ENCODE measurements at regions not wholly inside any gene's neighbourhood (a gene's known extent, or its start where the extent isn't known, plus 50 kb on each side); places are given as distances from the start of the nearest gene placed in this dataset.

GRCh38 chr2:186319105-186319504 lies 167.0 kb upstream of the ZC3H15 start:
- Histone ChIP-seq H3K27ac (no peak overlapping the region), H3K4me3 (no peak overlapping the region), H3K27me3 (no peaks in the 10 kb centered on the region), H3K36me3 (no peaks in the 10 kb centered on the region), H3K9me3 (peaks cover 0 to 42% (median 21%) of the 10 kb centered on the region in 4 donors), H3K4me1 (no peaks in the 10 kb centered on the region)
- TF ChIP-seq, protein P1, sequence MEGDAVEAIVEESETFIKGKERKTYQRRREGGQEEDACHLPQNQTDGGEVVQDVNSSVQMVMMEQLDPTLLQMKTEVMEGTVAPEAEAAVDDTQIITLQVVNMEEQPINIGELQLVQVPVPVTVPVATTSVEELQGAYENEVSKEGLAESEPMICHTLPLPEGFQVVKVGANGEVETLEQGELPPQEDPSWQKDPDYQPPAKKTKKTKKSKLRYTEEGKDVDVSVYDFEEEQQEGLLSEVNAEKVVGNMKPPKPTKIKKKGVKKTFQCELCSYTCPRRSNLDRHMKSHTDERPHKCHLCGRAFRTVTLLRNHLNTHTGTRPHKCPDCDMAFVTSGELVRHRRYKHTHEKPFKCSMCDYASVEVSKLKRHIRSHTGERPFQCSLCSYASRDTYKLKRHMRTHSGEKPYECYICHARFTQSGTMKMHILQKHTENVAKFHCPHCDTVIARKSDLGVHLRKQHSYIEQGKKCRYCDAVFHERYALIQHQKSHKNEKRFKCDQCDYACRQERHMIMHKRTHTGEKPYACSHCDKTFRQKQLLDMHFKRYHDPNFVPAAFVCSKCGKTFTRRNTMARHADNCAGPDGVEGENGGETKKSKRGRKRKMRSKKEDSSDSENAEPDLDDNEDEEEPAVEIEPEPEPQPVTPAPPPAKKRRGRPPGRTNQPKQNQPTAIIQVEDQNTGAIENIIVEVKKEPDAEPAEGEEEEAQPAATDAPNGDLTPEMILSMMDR (IDR thresholded peaks at IDR 0.05), result no peak
- no peak for TF ChIP-seq POLR2A (IDR thresholded peaks at IDR 0.05)
- TF ChIP-seq EP300 (IDR thresholded peaks at IDR 0.05), result no peak
- TF ChIP-seq POLR2AphosphoS5 (IDR thresholded peaks at IDR 0.05), result no peak
- intact Hi-C loops (cut with DNase I; ENCODE audit: low total_unique reads), result no loop called here
- no peak for DNase-seq
- WGBS, 5 donors, result 88 to 100% (median 96%) methylated on average over 2 of the region's 2 CpGs

GRCh38 chr2:186325827-186326535 lies 160.1 kb upstream of the ZC3H15 start:
- no peak for DNase-seq
- H3K27ac ChIP-seq, result no peak overlapping the region
- H3K27me3 ChIP-seq, result no peaks in the 10 kb centered on the region
- H3K4me3 ChIP-seq, result no peak overlapping the region
- peaks cover 0 to 26% (median 8%) of the 10 kb centered on the region in 4 donors for H3K9me3 ChIP-seq
- intact Hi-C loops (cut with DNase I; ENCODE audit: low total_unique reads), result no loop called here
- TF ChIP-seq POLR2AphosphoS5 (IDR thresholded peaks at IDR 0.05), result no peak
- TF ChIP-seq POLR2A (IDR thresholded peaks at IDR 0.05), result no peak
- no peak for TF ChIP-seq EP300 (IDR thresholded peaks at IDR 0.05)
- TF ChIP-seq, protein P1 (IDR thresholded peaks at IDR 0.05), result no peak
- 78 to 90% (median 85%) methylated on average over 2 of the region's 2 CpGs for WGBS, 5 donors
- H3K36me3 ChIP-seq, result no peaks in the 10 kb centered on the region
- H3K4me1 ChIP-seq, result no peaks in the 10 kb centered on the region

- H3K4me3 ChIP-seq, result no peak overlapping the region
- TF ChIP-seq EP300 (IDR thresholded peaks at IDR 0.05), result no peak
- TF ChIP-seq POLR2A (IDR thresholded peaks at IDR 0.05), result no peak
- no peak for TF ChIP-seq POLR2AphosphoS5 (IDR thresholded peaks at IDR 0.05)
- TF ChIP-seq, protein P1 (IDR thresholded peaks at IDR 0.05), result no peak
- no peaks in the 10 kb centered on the region for H3K36me3 ChIP-seq
- no peak for DNase-seq
- no peaks in the 10 kb centered on the region for H3K4me1 ChIP-seq
- 77 to 85% (median 82%) methylated on average over 3 of the region's 3 CpGs for WGBS, 5 donors
- H3K27me3 ChIP-seq, result no peaks in the 10 kb centered on the region
- H3K27ac ChIP-seq, result no peak overlapping the region
- intact Hi-C loops (cut with DNase I; ENCODE audit: low total_unique reads), result no loop called here
- H3K9me3 ChIP-seq, result peaks cover 0 to 26% (median 6%) of the 10 kb centered on the region in 4 donors
These were observed 158.7 kb upstream of the ZC3H15 start for GRCh38 chr2:186327251-186327868.

DNA sequence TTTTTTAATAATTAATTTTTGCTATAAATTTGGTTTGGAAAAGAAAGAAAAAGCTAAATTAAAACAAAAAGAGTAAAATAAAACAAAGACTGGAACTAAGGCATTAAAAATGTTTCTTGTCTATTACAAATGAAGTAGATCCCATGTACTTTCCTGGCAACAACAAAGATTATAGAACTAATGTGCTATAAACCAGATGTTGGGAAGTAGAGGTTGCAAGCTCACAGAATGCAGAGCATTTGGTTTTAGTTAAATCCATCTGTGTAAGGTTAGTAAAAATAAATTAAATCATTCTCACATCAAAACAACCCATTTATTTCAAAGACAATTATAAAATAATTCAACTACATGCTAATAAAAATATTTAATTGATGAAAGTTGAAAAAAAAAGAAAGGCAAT lies 157.2 kb upstream of the ZC3H15 start:
- Histone ChIP-seq H3K9me3 (peaks cover 0 to 13% (median 0%) of the 10 kb centered on the region in 4 donors), H3K4me3 (no peak overlapping the region), H3K27me3 (no peaks in the 10 kb centered on the region), H3K4me1 (no peaks in the 10 kb centered on the region), H3K36me3 (no peaks in the 10 kb centered on the region), H3K27ac (no peak overlapping the region)
- TF ChIP-seq EP300 (IDR thresholded peaks at IDR 0.05), result no peak
- TF ChIP-seq POLR2AphosphoS5 (IDR thresholded peaks at IDR 0.05), result no peak
- TF ChIP-seq, protein P1 (IDR thresholded peaks at IDR 0.05), result no peak
- TF ChIP-seq POLR2A (IDR thresholded peaks at IDR 0.05), result no peak
- intact Hi-C loops (cut with DNase I; ENCODE audit: low total_unique reads), result no loop called here
- peak in 1 of 2 donors; percentile 32 for DNase-seq
